GM21723 (cell line): ENCODE measurements at regions not wholly inside any gene's neighbourhood (a gene's known extent, or its start where the extent isn't known, plus 50 kb on each side); places are given as distances from the start of the nearest gene placed in this dataset.

Experiments used
- ATAC-seq: cut with Tn5 transposase; IDR thresholded peaks from one replicate; pipeline ENCODE4 v1.9.1; 2021; ENCODE audit warnings: mild to moderate bottlenecking, moderate library complexity; ENCODE audit not compliant: unreplicated experiment

GRCh38 chr3:158961911-158962310 lies 160.1 kb downstream of the MFSD1 start:
- no peak for ATAC-seq

GRCh38 chr3:158970006-158970405 lies 168.2 kb downstream of the MFSD1 start:
- no peak for ATAC-seq

- no peak for ATAC-seq
Measured at GRCh38 chr3:158974904-158975303, 173.1 kb downstream of the MFSD1 start.

- no peak for ATAC-seq
Measured at GRCh38 chr3:158976966-158977365, 175.1 kb downstream of the MFSD1 start.

GRCh38 chr3:158977497-158977896 lies 175.6 kb downstream of the MFSD1 start:
- ATAC-seq: no peak

- no peak for ATAC-seq
Measured at GRCh38 chr3:158983216-158984099, 181.6 kb downstream of the MFSD1 start.

- no peak for ATAC-seq
Measured at GRCh38 chr3:158991146-158991705, 189.4 kb downstream of the MFSD1 start.

GRCh38 chr3:158992463-158992862 lies 190.6 kb downstream of the MFSD1 start:
- ATAC-seq: no peak

GRCh38 chr3:158994386-158994785 lies 192.5 kb downstream of the MFSD1 start:
- no peak for ATAC-seq

- ATAC-seq: no peak
Measured at GRCh38 chr3:159001711-159002110, 199.9 kb downstream of the MFSD1 start.

- ATAC-seq: no peak
Measured at GRCh38 chr3:159005137-159005536, 203.3 kb downstream of the MFSD1 start.

GRCh38 chr3:159007331-159007730 lies 205.5 kb downstream of the MFSD1 start:
- ATAC-seq: no peak

GRCh38 chr3:159008401-159008800 lies 206.5 kb downstream of the MFSD1 start:
- no peak for ATAC-seq

GRCh38 chr3:159018341-159018740 lies 216.5 kb downstream of the MFSD1 start:
- ATAC-seq: no peak

- no peak for ATAC-seq
Measured at GRCh38 chr3:159025733-159026132, 223.9 kb downstream of the MFSD1 start.

- no peak for ATAC-seq
Measured at GRCh38 chr3:159026510-159026909, 224.7 kb downstream of the MFSD1 start.

- ATAC-seq: no peak
Measured at GRCh38 chr3:159028706-159029105, 226.9 kb downstream of the MFSD1 start.

GRCh38 chr3:159029306-159030026 lies 227.6 kb downstream of the MFSD1 start:
- ATAC-seq: peak; percentile 75

GRCh38 chr3:159030138-159030670 lies 228.3 kb downstream of the MFSD1 start:
- no peak for ATAC-seq

GRCh38 chr3:159030886-159031679 lies 229.2 kb downstream of the MFSD1 start:
- ATAC-seq: no peak

GRCh38 chr3:159032311-159032710 lies 230.5 kb downstream of the MFSD1 start:
- no peak for ATAC-seq
